HepG2 (cell line): ENCODE measurements at regions not wholly inside any gene's neighbourhood (a gene's known extent, or its start where the extent isn't known, plus 50 kb on each side); places are given as distances from the start of the nearest gene placed in this dataset.

Source experiments
- ATAC-seq: fragments of 200-7000 bp; cut with Tn5 transposase; 3 replicates; pipeline ENCODE4 v1.9.1; 2020; ENCODE audit warnings: mild to moderate bottlenecking, moderate library complexity
- BruUV-seq: library from RNA; stranded (reverse); fragments of 400-500 nt; replicated peaks from 2 replicates; lab custom pipeline; 2021; lab: Mats Ljungman, UMichigan
- CTCF ChIA-PET: fragments of 300-600 bp; formaldehyde crosslinking; extraction: SDS; loops from one replicate; lab custom pipeline; 2021; ENCODE audit warnings: low total read pairs, inconsistent platforms, low intra/inter-chr PET ratio; lab: Yijun Ruan, JAX
- POLR2A ChIA-PET: fragments of 350-600 bp; sonication (Branson Sonifier 250); formaldehyde crosslinking; loops from one replicate; lab custom pipeline; 2020; ENCODE audit warnings: antibody characterized with exemption, inconsistent platforms; lab: Yijun Ruan, JAX
- DNase-seq: peaks from one replicate; pipeline ENCODE4 v3.0.0-alpha.2; 2015; ENCODE audit warnings: low spot score
- FAIRE-seq: peaks from 3 replicates; lab custom pipeline; 2011; peaks lifted over from hg19 to GRCh38; lab: Jason Lieb, UNC
- H2AFZ ChIP-seq: one replicate; pipeline ENCODE4 v1.6.1; 2011; ENCODE audit warnings: low read length, inconsistent platforms
- H3K27ac ChIP-seq: fragments of 300-600 bp; 3 replicates; pipeline ENCODE4 v1.8.0; 2011; ENCODE audit warnings: mixed run types, mild to moderate bottlenecking, mixed read lengths, low read length, inconsistent platforms; ENCODE audit not compliant: insufficient read depth; ENCODE audit errors: extremely low read length
- H3K27me3 ChIP-seq, 2 experiments: fragments of 200-600 bp in 1 of 2; 2 replicates in 1 of 2; 3 replicates in 1 of 2; pipeline versions ENCODE4 v1.6.0 to v1.8.0; 2011; ENCODE audit warnings: low read length in 2 of 2, mild to moderate bottlenecking in 2 of 2, moderate library complexity in 2 of 2, inconsistent platforms in 1 of 2; ENCODE audit not compliant: insufficient read depth in 2 of 2, control insufficient read depth in 1 of 2
- H3K36me3 ChIP-seq, 2 experiments: fragments of 200-600 bp in 1 of 2; replicated peaks in 1 of 2; 2 replicates in 1 of 2; 3 replicates in 1 of 2; pipeline versions ENCODE4 v1.5.1 to v1.8.0; 2011; ENCODE audit warnings: low read length in 2 of 2, inconsistent platforms in 1 of 2; ENCODE audit not compliant: insufficient read depth in 2 of 2, control insufficient read depth in 1 of 2
- H3K4me1 ChIP-seq: 2 replicates; pipeline ENCODE4 v1.5.1; 2012; ENCODE audit warnings: low read length, inconsistent platforms; ENCODE audit not compliant: insufficient read depth
- H3K4me2 ChIP-seq: 2 replicates; pipeline ENCODE4 v1.6.0; 2011; ENCODE audit warnings: low read depth, low read length, inconsistent platforms
- H3K4me3 ChIP-seq, 3 experiments: fragments of 200-600 bp in 1 of 3; sonication (generic), shearing (Covaris generic) in 1 of 3; replicated peaks in 1 of 3; 2 replicates each; pipeline ENCODE4 v1.5.1; 2011 to 2016; ENCODE audit warnings: low read length in 3 of 3, inconsistent platforms in 2 of 3, low read depth in 2 of 3, mild to moderate bottlenecking in 2 of 3, control low read depth in 1 of 3, mixed read lengths in 1 of 3; ENCODE audit not compliant: insufficient read depth in 1 of 3
- H3K79me2 ChIP-seq: one replicate; pipeline ENCODE4 v1.6.1; 2011; ENCODE audit warnings: low read length, inconsistent platforms; ENCODE audit not compliant: insufficient read depth
- H3K9ac ChIP-seq: 2 replicates; pipeline ENCODE4 v1.6.0; 2011; ENCODE audit warnings: mild to moderate bottlenecking, low read depth, low read length, inconsistent platforms; ENCODE audit not compliant: insufficient read depth
- H3K9me3 ChIP-seq: 2 replicates; pipeline ENCODE4 v1.5.1; 2012; ENCODE audit warnings: mild to moderate bottlenecking, low read length
- H4K20me1 ChIP-seq: 2 replicates; pipeline ENCODE4 v1.6.0; 2011; ENCODE audit warnings: inconsistent platforms, mild to moderate bottlenecking, low read length, moderate library complexity; ENCODE audit not compliant: insufficient read depth
- AGO1 ChIP-seq: fragments of 200-400 bp; formaldehyde crosslinking; IDR thresholded peaks from 2 replicates; pipeline ENCODE4 v1.6.1; 2017; ENCODE audit warnings: mild to moderate bottlenecking, low read depth, low read length, moderate library complexity; ENCODE audit not compliant: poor library complexity, severe bottlenecking
- DPF2 ChIP-seq: sonication (generic); formaldehyde crosslinking; IDR thresholded peaks from 2 replicates; pipeline ENCODE4 v1.4.0; 2020; ENCODE audit warnings: mild to moderate bottlenecking, low read depth, missing genetic modification reagents, borderline replicate concordance
- HNRNPH1 ChIP-seq: fragments of 200-400 bp; formaldehyde crosslinking; optimal IDR thresholded peaks from 2 replicates; pipeline ENCODE3; 2017; ENCODE audit warnings: mild to moderate bottlenecking, low read depth, low read length
- MBD4 ChIP-seq: IDR thresholded peaks from 2 replicates; pipeline ENCODE4 v1.6.1; 2012; ENCODE audit warnings: low read length, inconsistent platforms, borderline replicate concordance
- ZFP90 ChIP-seq: sonication (generic); formaldehyde crosslinking; IDR thresholded peaks from 2 replicates; pipeline ENCODE4 v1.8.0; 2022; ENCODE audit warnings: missing genetic modification reagents, mild to moderate bottlenecking, inconsistent platforms, borderline replicate concordance
- ZNF839 ChIP-seq: sonication (generic); formaldehyde crosslinking; IDR thresholded peaks from 2 replicates; pipeline ENCODE4 v1.4.0; 2020; ENCODE audit warnings: missing genetic modification reagents, mild to moderate bottlenecking, borderline replicate concordance
- WGBS: methylation state at CpG from one replicate; pipeline ENCODE4 v1.1.6; 2017; ENCODE audit warnings: low lambda C conversion rate; 5-methylcytosine and 5-hydroxymethylcytosine counted together
- in situ Hi-C: cut with HindIII; loops from 2 replicates; pipeline ENCODE4 v1.10.0; 2017; ENCODE audit warnings: low pct_unique_long_range_greater_than_20kb; ENCODE audit not compliant: extremely low pct_ligation_motif_present
- intact Hi-C: fragments of 100-400 bp; cut with micrococcal nuclease; formaldehyde crosslinking; loops from one replicate; pipeline ENCODE4 v1.10.0; 2022; ENCODE audit not compliant: unreplicated experiment
- TF ChIP-seq, protein P1 (sequence below): sonication (generic); formaldehyde crosslinking; IDR thresholded peaks from 2 replicates; pipeline ENCODE4 v1.4.0; 2020; ENCODE audit warnings: missing genetic modification reagents, low read depth, mild to moderate bottlenecking, borderline replicate concordance
- TF ChIP-seq, protein P2 (sequence below): sonication (generic); formaldehyde crosslinking; conservative IDR thresholded peaks from 2 replicates; pipeline ENCODE4 v1.4.0; 2020; ENCODE audit warnings: missing genetic modification reagents

DNA sequence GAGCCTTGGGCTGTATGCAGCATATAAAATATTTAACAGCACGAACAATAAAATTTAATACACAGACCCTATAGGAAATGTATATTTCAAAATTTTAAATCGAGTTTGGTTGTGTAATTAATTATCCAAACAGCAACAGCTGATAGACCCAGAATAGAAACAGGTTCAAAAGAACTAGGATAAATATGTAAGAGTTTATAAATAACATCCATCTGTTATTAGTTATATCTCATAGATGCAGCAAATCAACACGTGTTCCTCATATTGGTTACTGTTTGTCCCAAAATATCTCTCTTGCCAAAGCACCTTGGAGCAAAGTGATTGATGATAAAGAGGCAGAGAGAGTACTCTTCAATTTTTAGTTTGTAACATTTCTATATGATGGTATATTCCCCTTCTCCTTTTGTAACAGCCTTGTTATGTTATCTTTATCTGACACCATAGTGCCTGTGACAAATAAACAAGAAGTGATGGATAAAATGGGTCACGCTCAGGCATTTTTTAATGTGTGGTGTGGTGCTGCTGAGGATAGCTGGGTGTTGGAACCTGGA, 260.6 kb upstream of the NBEA start (continued):
- TF ChIP-seq HNRNPH1 (no peak), ZNF839 (CRISPR knock-in tag) (no peak), DPF2 (CRISPR knock-in tag) (no peak), ZFP90 (CRISPR knock-in tag) (no peak), AGO1 (no peak), MBD4 (no peak)
- TF ChIP-seq, protein P1, sequence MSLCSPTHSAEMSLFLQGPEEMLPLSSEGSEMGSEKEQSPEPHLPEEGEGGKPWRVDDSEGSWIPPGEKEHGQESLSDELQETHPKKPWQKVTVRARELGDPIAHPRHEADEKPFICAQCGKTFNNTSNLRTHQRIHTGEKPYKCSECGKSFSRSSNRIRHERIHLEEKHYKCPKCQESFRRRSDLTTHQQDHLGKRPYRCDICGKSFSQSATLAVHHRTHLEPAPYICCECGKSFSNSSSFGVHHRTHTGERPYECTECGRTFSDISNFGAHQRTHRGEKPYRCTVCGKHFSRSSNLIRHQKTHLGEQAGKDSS (CRISPR knock-in tag), result no peak

DNA sequence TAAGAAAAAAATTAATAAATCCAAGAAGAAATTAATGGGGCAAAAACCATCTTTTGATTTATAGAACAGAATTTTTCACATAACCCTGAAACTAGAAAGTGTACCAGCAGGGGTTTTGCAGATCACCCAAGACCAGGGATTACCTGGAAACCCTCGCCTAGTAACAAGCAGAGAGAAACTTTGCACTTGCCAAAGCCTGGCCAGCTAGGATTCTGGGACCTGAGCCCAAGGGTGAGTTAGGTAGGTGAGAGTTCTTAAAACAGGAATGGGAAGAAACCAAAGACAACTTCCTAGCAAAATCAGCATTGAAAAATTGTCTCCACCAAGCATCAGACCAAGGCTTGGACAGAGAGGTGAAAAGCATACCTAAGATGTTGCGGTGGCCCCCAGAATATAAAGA, 247.0 kb upstream of the NBEA start:
- H3K36me3 ChIP-seq, result no peaks in the 10 kb centered on the region
- FAIRE-seq (no peak), ATAC-seq (no peak)
- in situ Hi-C loops, result no loop called here
- WGBS, result 30% methylated on average over 2 of the region's 2 CpGs
- CTCF ChIA-PET, result no interaction called here
- TF ChIP-seq, protein P2, sequence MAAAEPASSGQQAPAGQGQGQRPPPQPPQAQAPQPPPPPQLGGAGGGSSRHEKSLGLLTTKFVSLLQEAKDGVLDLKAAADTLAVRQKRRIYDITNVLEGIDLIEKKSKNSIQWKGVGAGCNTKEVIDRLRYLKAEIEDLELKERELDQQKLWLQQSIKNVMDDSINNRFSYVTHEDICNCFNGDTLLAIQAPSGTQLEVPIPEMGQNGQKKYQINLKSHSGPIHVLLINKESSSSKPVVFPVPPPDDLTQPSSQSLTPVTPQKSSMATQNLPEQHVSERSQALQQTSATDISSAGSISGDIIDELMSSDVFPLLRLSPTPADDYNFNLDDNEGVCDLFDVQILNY (CRISPR knock-in tag), result no peak
- TF ChIP-seq, all 625 proteins: peak for 0
- no peaks in the 10 kb centered on the region for H4K20me1 ChIP-seq
- DNase-seq, result no peak
- no peaks in the 10 kb centered on the region for H3K4me1 ChIP-seq
- POLR2A ChIA-PET, result no interaction called here
- H2AFZ ChIP-seq, result no peak overlapping the region
- no peaks in the 10 kb centered on the region for H3K9me3 ChIP-seq
- no peak overlapping the region for H3K4me2 ChIP-seq
- H3K4me3 ChIP-seq, result no peak overlapping the region
- intact Hi-C loops, result no loop called here
- no peak overlapping the region for H3K27ac ChIP-seq
- no peak overlapping the region for H3K9ac ChIP-seq
- no TSS peak for BruUV-seq
- H3K27me3 ChIP-seq, result peaks cover 0 to 10% of the 10 kb centered on the region in 2 experiments; a peak in 2 of 5 replicates
- no peaks in the 10 kb centered on the region for H3K79me2 ChIP-seq
